WTC11 (cell line): ENCODE measurements at regions not wholly inside any gene's neighbourhood (a gene's known extent, or its start where the extent isn't known, plus 50 kb on each side); places are given as distances from the start of the nearest gene placed in this dataset.

ENCODE experiments used
- ESRRA ChIP-seq: sonication (generic); formaldehyde crosslinking; IDR thresholded peaks from 2 replicates; pipeline ENCODE4 v1.8.1; 2022; ENCODE audit warnings: mild to moderate bottlenecking, missing genetic modification reagents, borderline replicate concordance
- ETV6 ChIP-seq: sonication (generic); formaldehyde crosslinking; IDR thresholded peaks from 2 replicates; pipeline ENCODE4 v1.8.1; 2022; ENCODE audit warnings: mild to moderate bottlenecking, missing genetic modification reagents
- SMAD3 ChIP-seq: sonication (generic); formaldehyde crosslinking; IDR thresholded peaks from 2 replicates; pipeline ENCODE4 v1.8.0; 2022; ENCODE audit warnings: missing genetic modification reagents, mild to moderate bottlenecking, borderline replicate concordance
- SMAD4 ChIP-seq: sonication (generic); formaldehyde crosslinking; IDR thresholded peaks from 2 replicates; pipeline ENCODE4 v1.8.0; 2022; ENCODE audit warnings: mild to moderate bottlenecking, missing genetic modification reagents
- ZBTB21 ChIP-seq: sonication (generic); formaldehyde crosslinking; IDR thresholded peaks from 2 replicates; pipeline ENCODE4 v1.8.1; 2023; ENCODE audit warnings: mild to moderate bottlenecking, missing genetic modification reagents, borderline replicate concordance
- ZNF219 ChIP-seq: sonication (generic); formaldehyde crosslinking; IDR thresholded peaks from 2 replicates; pipeline ENCODE4 v1.8.0; 2023; ENCODE audit warnings: missing genetic modification reagents, mild to moderate bottlenecking, borderline replicate concordance
- TF ChIP-seq, protein P1 (sequence below): fragments of 200-600 bp; IDR thresholded peaks from 2 replicates; pipeline ENCODE4 v1.8.0; 2022; ENCODE audit warnings: antibody characterized with exemption
- TF ChIP-seq, protein P2 (sequence below): sonication (generic); formaldehyde crosslinking; IDR thresholded peaks from 2 replicates; pipeline ENCODE4 v1.8.0; 2022; ENCODE audit warnings: mild to moderate bottlenecking, missing genetic modification reagents

GRCh38 chr6:164291224-164291623 lies 876.7 kb downstream of the QKI start:
- TF ChIP-seq, protein P1, sequence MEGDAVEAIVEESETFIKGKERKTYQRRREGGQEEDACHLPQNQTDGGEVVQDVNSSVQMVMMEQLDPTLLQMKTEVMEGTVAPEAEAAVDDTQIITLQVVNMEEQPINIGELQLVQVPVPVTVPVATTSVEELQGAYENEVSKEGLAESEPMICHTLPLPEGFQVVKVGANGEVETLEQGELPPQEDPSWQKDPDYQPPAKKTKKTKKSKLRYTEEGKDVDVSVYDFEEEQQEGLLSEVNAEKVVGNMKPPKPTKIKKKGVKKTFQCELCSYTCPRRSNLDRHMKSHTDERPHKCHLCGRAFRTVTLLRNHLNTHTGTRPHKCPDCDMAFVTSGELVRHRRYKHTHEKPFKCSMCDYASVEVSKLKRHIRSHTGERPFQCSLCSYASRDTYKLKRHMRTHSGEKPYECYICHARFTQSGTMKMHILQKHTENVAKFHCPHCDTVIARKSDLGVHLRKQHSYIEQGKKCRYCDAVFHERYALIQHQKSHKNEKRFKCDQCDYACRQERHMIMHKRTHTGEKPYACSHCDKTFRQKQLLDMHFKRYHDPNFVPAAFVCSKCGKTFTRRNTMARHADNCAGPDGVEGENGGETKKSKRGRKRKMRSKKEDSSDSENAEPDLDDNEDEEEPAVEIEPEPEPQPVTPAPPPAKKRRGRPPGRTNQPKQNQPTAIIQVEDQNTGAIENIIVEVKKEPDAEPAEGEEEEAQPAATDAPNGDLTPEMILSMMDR = no peak
- TF ChIP-seq ESRRA (CRISPR knock-in tag) (no peak), SMAD4 (no peak), SMAD3 (CRISPR knock-in tag) (no peak), ZBTB21 (CRISPR knock-in tag) (no peak), ZNF219 (CRISPR knock-in tag) (no peak), ETV6 (no peak)
- TF ChIP-seq, protein P2, sequence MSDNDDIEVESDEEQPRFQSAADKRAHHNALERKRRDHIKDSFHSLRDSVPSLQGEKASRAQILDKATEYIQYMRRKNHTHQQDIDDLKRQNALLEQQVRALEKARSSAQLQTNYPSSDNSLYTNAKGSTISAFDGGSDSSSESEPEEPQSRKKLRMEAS (CRISPR knock-in tag) = no peak
